Psoas muscle (tissue), 7 donors: ENCODE measurements at regions not wholly inside any gene's neighbourhood (a gene's known extent, or its start where the extent isn't known, plus 50 kb on each side); places are given as distances from the start of the nearest gene placed in this dataset.

Source experiments
- ATAC-seq, 4 donors: fragments of 200-7000 bp; cut with Tn5 transposase; one replicate each; pipeline ENCODE4 v1.9.1; 2020; ENCODE audit warnings: moderate library complexity in 3 of 4, mild to moderate bottlenecking in 2 of 4
- DNase-seq, 2 donors: peaks; one replicate each; pipeline ENCODE4 v3.0.0-alpha.2; 2020
- H3K27ac ChIP-seq: fragments of 200-600 bp; one replicate; pipeline ENCODE4 v1.8.0; 2022
- H3K27me3 ChIP-seq, 3 donors: fragments of 200-600 bp in 1 of 3; one replicate each; pipeline versions ENCODE4 v1.6.1 to v1.8.0; 2013 to 2022; ENCODE audit warnings: low read length in 2 of 3, mild to moderate bottlenecking in 2 of 3, moderate library complexity in 1 of 3; ENCODE audit not compliant: insufficient read depth in 3 of 3
- H3K36me3 ChIP-seq, 2 donors: fragments of 200-600 bp in 1 of 2; one replicate each; pipeline versions ENCODE4 v1.6.1 to v1.8.0; 2013 to 2022; ENCODE audit warnings: low read depth in 1 of 2, mild to moderate bottlenecking in 1 of 2, moderate library complexity in 1 of 2; ENCODE audit not compliant: insufficient read depth in 1 of 2
- H3K4me1 ChIP-seq: fragments of 200-600 bp; one replicate; pipeline ENCODE4 v1.8.0; 2022
- H3K4me3 ChIP-seq: fragments of 200-600 bp; one replicate; pipeline ENCODE4 v1.8.0; 2022; ENCODE audit warnings: mild to moderate bottlenecking
- H3K9me3 ChIP-seq: fragments of 200-600 bp; one replicate; pipeline ENCODE4 v1.8.0; 2022
- WGBS, 3 donors: extraction: QIAGEN DNeasy Blood & Tissue Kit; methylation state at CpG; one replicate each; pipeline versions ENCODE4 v1.1.6 to v1.1.7; 2013; 5-methylcytosine and 5-hydroxymethylcytosine counted together
- intact Hi-C, 2 donors: fragments of 100-400 bp; cut with DNase I; formaldehyde crosslinking; loops; one replicate each; pipeline versions ENCODE4 v1.11.0 to v1.14.2; 2022
- TF ChIP-seq, protein P1 (sequence below): fragments of 200-600 bp; IDR thresholded peaks from one replicate; pipeline ENCODE4 v1.8.0; 2022; ENCODE audit warnings: antibody characterized with exemption
- donor health status: healthy with polysubstance abuse.
- donor health status: DM: no; HTN: no; CAD: no; lungs with moderate emphysema.
- donor health status: Bipolar disorder and iron deficiency.
- donor health status: healthy.
- donor health status: DM: yes; HTN: yes; CAD: no.
- donor health status: DM: no; HTN: no; CAD: no.
- donor health status: DM: yes; HTN: yes; CAD: no.

DNA sequence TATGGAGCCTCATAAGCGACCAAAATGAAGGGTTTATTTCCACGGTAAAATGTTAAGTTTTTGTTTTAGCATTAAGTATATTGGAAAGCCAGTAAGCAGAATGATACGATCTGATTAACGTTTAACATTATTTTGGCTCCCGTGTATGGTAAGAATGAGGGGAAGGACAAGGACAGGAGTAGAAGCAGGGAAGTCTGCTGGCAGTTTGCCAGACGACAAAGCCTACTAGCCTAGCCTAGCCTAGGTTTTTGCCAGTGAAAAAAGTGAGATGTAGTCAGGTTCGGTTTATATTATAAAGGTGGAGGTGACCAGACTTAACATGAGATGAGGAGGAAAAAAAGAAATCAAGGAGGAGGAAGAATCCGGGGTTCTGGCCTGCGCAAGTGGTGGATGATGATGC, 78.9 kb upstream of the ARHGAP32 start:
- Histone ChIP-seq H3K27me3 (no peaks in the 10 kb centered on the region), H3K36me3 (no peaks in the 10 kb centered on the region), H3K4me3 (no peak overlapping the region), H3K27ac (no peak overlapping the region), H3K4me1 (peaks cover 7% of the 10 kb centered on the region), H3K9me3 (no peaks in the 10 kb centered on the region)
- intact Hi-C loops, result no loop called here
- ATAC-seq, result no peak
- TF ChIP-seq, protein P1, sequence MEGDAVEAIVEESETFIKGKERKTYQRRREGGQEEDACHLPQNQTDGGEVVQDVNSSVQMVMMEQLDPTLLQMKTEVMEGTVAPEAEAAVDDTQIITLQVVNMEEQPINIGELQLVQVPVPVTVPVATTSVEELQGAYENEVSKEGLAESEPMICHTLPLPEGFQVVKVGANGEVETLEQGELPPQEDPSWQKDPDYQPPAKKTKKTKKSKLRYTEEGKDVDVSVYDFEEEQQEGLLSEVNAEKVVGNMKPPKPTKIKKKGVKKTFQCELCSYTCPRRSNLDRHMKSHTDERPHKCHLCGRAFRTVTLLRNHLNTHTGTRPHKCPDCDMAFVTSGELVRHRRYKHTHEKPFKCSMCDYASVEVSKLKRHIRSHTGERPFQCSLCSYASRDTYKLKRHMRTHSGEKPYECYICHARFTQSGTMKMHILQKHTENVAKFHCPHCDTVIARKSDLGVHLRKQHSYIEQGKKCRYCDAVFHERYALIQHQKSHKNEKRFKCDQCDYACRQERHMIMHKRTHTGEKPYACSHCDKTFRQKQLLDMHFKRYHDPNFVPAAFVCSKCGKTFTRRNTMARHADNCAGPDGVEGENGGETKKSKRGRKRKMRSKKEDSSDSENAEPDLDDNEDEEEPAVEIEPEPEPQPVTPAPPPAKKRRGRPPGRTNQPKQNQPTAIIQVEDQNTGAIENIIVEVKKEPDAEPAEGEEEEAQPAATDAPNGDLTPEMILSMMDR, result no peak
- DNase-seq, result no peak
- 81 to 92% (median 87%) methylated on average over 9 of the region's 9 CpGs for WGBS, 3 donors

DNA sequence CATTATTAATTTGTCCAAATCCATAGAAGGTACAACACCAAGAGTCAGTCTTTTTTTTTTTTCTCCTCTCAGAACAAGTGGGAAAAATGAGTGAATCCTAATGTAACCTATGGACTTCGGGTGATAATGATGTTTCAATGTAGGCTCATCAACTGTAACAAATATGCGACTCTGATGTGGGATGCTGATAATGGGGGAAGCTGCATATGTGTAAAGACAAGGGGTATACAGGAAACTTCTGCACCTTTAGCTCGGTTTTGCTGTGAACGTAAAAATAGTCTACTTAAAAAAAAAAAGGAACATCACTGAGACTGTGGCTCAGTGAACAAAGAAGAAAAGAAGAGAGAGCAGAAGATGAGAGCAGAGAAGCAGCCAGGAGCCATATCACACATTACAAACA, 78.3 kb upstream of the ARHGAP32 start:
- no peaks in the 10 kb centered on the region for H3K36me3 ChIP-seq
- DNase-seq, result no peak
- no peaks in the 10 kb centered on the region for H3K27me3 ChIP-seq
- 80 to 92% (median 89%) methylated on average over 4 of the region's 4 CpGs for WGBS, 3 donors
- ATAC-seq, result no peak
- no peak overlapping the region for H3K27ac ChIP-seq
- no peak overlapping the region for H3K4me3 ChIP-seq
- no peaks in the 10 kb centered on the region for H3K9me3 ChIP-seq
- H3K4me1 ChIP-seq, result peaks cover under 1% of the 10 kb centered on the region
- intact Hi-C loops, result no loop called here
- TF ChIP-seq, protein P1, result no peak

DNA sequence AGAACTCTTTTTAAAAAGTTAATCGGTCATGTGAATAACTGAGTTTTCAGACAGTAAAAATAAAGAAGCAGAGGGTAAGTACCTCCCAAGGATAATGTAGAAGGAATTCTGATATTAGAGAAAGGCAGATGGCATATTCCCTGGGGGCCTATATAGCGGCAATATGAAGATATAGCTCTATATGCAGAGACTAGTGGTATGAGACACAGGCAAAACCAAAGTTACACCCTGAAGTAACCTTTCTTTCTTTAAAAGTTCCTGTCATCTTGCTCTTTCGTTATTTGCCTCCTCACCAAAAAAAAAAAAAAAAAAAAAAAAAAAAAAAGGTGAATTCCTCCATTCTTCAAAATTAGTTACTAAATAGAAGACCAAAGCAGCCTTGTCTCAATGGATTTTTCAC, 76.2 kb upstream of the ARHGAP32 start:
- no peak overlapping the region for H3K27ac ChIP-seq
- no peaks in the 10 kb centered on the region for H3K9me3 ChIP-seq
- ATAC-seq (no peak), DNase-seq (no peak)
- TF ChIP-seq, protein P1, result no peak
- H3K27me3 ChIP-seq, result no peaks in the 10 kb centered on the region
- intact Hi-C loops, result no loop called here
- no peaks in the 10 kb centered on the region for H3K4me1 ChIP-seq
- no peaks in the 10 kb centered on the region for H3K36me3 ChIP-seq
- WGBS, 3 donors, result 80 to 89% (median 83%) methylated on average over 3 of the region's 3 CpGs
- H3K4me3 ChIP-seq, result no peak overlapping the region

DNA sequence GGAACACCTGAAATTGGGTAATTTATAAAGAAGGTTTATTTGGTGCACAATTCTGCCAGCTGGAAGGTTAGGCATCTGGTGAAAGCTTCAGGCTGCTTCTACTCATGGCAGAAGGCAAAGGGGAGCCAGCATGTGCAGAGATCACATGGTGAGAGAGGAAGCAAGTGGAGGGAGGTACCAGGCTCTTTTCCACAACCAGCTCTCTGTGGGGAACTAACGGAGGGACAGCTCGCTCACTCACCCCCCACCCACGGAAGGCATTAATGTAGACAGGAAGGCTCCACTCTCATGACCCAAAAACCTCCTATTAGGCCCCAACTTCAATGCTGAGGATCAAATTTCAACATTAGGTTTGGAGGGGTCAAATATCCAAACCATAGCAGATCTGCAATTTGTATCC, 75.6 kb upstream of the ARHGAP32 start:
- H3K4me1 ChIP-seq, result no peaks in the 10 kb centered on the region
- H3K27ac ChIP-seq, result no peak overlapping the region
- intact Hi-C loops, result no loop called here
- DNase-seq (no peak), ATAC-seq (no peak)
- 68 to 86% (median 69%) methylated on average over 3 of the region's 3 CpGs for WGBS, 3 donors
- TF ChIP-seq, protein P1, result no peak
- H3K4me3 ChIP-seq, result no peak overlapping the region
- H3K27me3 ChIP-seq, result no peaks in the 10 kb centered on the region
- no peaks in the 10 kb centered on the region for H3K9me3 ChIP-seq
- no peaks in the 10 kb centered on the region for H3K36me3 ChIP-seq

DNA sequence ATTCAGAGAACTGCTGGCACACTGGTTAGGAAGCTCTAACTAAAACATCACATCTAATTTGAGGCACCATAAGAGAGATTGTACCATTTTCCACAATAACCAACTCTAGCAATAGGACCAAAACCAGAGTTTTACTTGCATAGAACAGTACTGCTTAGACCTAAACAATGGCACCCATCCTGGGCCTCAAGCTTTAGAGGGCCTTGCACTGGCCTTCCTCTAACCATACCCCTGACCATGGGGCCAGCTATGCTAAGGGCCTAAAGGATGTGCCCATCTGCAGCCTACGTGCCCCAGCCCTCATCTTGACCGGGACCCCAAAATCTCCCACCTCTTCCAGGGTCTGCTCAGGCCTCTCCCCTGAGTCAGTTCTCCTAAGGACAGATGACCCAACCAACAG, 74.4 kb upstream of the ARHGAP32 start:
- Histone ChIP-seq H3K36me3 (no peaks in the 10 kb centered on the region), H3K9me3 (no peaks in the 10 kb centered on the region), H3K4me1 (no peaks in the 10 kb centered on the region), H3K27me3 (no peaks in the 10 kb centered on the region), H3K27ac (no peak overlapping the region), H3K4me3 (no peak overlapping the region)
- ATAC-seq (no peak), DNase-seq (no peak)
- 62 to 99% (median 76%) methylated on average over 2 of the region's 2 CpGs for WGBS, 3 donors
- TF ChIP-seq, protein P1, result no peak
- intact Hi-C loops, result no loop called here
